Activated CD4-positive, alpha-beta memory T cell treated with anti-CD3 and anti-CD28 coated beads for 36 hours (primary cell): ENCODE measurements at regions not wholly inside any gene's neighbourhood (a gene's known extent, or its start where the extent isn't known, plus 50 kb on each side); places are given as distances from the start of the nearest gene placed in this dataset.

Experiments used
- CTCF ChIA-PET: fragments of 350-600 bp; sonication (Branson Sonifier 250); formaldehyde crosslinking; loops from one replicate; lab custom pipeline; 2021; ENCODE audit warnings: antibody characterized with exemption, inconsistent platforms; lab: Charles Lee
- POLR2A ChIA-PET: fragments of 350-600 bp; sonication (Branson Sonifier 250); formaldehyde crosslinking; loops from one replicate; lab custom pipeline; 2021; ENCODE audit warnings: antibody characterized with exemption; lab: Charles Lee
- DNase-seq: peaks from one replicate; pipeline ENCODE4 v3.0.0-alpha.2; 2020
- H3K27ac Mint-ChIP-seq: one replicate; pipeline ENCODE4 v1.8.0; 2021; ENCODE audit warnings: mixed read lengths
- H3K27me3 Mint-ChIP-seq: one replicate; pipeline ENCODE4 v1.8.0; 2021; ENCODE audit warnings: mixed read lengths
- H3K36me3 Mint-ChIP-seq: one replicate; pipeline ENCODE4 v1.8.0; 2021; ENCODE audit warnings: mixed read lengths
- H3K4me1 Mint-ChIP-seq: one replicate; pipeline ENCODE4 v1.8.0; 2021; ENCODE audit warnings: low read depth, mixed read lengths
- H3K4me3 Mint-ChIP-seq: one replicate; pipeline ENCODE4 v1.8.0; 2021; ENCODE audit warnings: mild to moderate bottlenecking, mixed read lengths
- H3K9me3 Mint-ChIP-seq: one replicate; pipeline ENCODE4 v1.8.0; 2021; ENCODE audit warnings: mixed read lengths
- intact Hi-C: fragments of 100-400 bp; cut with micrococcal nuclease; formaldehyde crosslinking; loops from one replicate; pipeline ENCODE4 v1.15.1; 2023

GRCh38 chr5:3131161-3131560, 379.7 kb upstream of the IRX2 start:
- Mint-ChIP-seq H3K27me3 (no peaks in the 10 kb centered on the region), H3K36me3 (no peaks in the 10 kb centered on the region), H3K27ac (no peak overlapping the region), H3K4me3 (no peak overlapping the region), H3K4me1 (no peaks in the 10 kb centered on the region), H3K9me3 (peaks cover 3% of the 10 kb centered on the region)
- no peak for DNase-seq
- POLR2A ChIA-PET, result no interaction called here
- CTCF ChIA-PET, result no interaction called here
- intact Hi-C loops, result no loop called here

GRCh38 chr5:3129252-3129651, 377.8 kb upstream of the IRX2 start:
- CTCF ChIA-PET, result no interaction called here
- intact Hi-C loops, result no loop called here
- Mint-ChIP-seq H3K27me3 (no peaks in the 10 kb centered on the region), H3K27ac (no peak overlapping the region), H3K36me3 (no peaks in the 10 kb centered on the region), H3K4me1 (no peaks in the 10 kb centered on the region), H3K4me3 (no peak overlapping the region), H3K9me3 (peaks cover 3% of the 10 kb centered on the region)
- no peak for DNase-seq
- POLR2A ChIA-PET, result no interaction called here

GRCh38 chr5:3127423-3127911, 376.0 kb upstream of the IRX2 start:
- no peak overlapping the region for H3K27ac Mint-ChIP-seq
- H3K4me3 Mint-ChIP-seq, result no peak overlapping the region
- H3K27me3 Mint-ChIP-seq, result no peaks in the 10 kb centered on the region
- H3K9me3 Mint-ChIP-seq, result peaks cover 3% of the 10 kb centered on the region
- CTCF ChIA-PET, result no interaction called here
- POLR2A ChIA-PET, result no interaction called here
- no peaks in the 10 kb centered on the region for H3K4me1 Mint-ChIP-seq
- no peaks in the 10 kb centered on the region for H3K36me3 Mint-ChIP-seq
- intact Hi-C loops, result no loop called here
- DNase-seq, result no peak

GRCh38 chr5:3126639-3127038, 375.2 kb upstream of the IRX2 start:
- ChIA-PET CTCF (no interaction called here), POLR2A (no interaction called here)
- no peak overlapping the region for H3K27ac Mint-ChIP-seq
- H3K9me3 Mint-ChIP-seq, result peaks cover 3% of the 10 kb centered on the region
- H3K4me3 Mint-ChIP-seq, result no peak overlapping the region
- H3K4me1 Mint-ChIP-seq, result no peaks in the 10 kb centered on the region
- peaks cover 1% of the 10 kb centered on the region for H3K27me3 Mint-ChIP-seq
- intact Hi-C loops, result no loop called here
- no peak for DNase-seq
- no peaks in the 10 kb centered on the region for H3K36me3 Mint-ChIP-seq

- H3K27ac Mint-ChIP-seq, result no peak overlapping the region
- no peak for DNase-seq
- H3K36me3 Mint-ChIP-seq, result no peaks in the 10 kb centered on the region
- H3K4me1 Mint-ChIP-seq, result no peaks in the 10 kb centered on the region
- no peaks in the 10 kb centered on the region for H3K9me3 Mint-ChIP-seq
- ChIA-PET CTCF (no interaction called here), POLR2A (no interaction called here)
- intact Hi-C loops, result no loop called here
- peaks cover 6% of the 10 kb centered on the region for H3K27me3 Mint-ChIP-seq
- no peak overlapping the region for H3K4me3 Mint-ChIP-seq
Observed at GRCh38 chr5:3124410-3124809, 372.9 kb upstream of the IRX2 start.

- no peak overlapping the region for H3K4me3 Mint-ChIP-seq
- H3K36me3 Mint-ChIP-seq, result no peaks in the 10 kb centered on the region
- POLR2A ChIA-PET, result no interaction called here
- intact Hi-C loops, result no loop called here
- H3K9me3 Mint-ChIP-seq, result no peaks in the 10 kb centered on the region
- H3K27ac Mint-ChIP-seq, result no peak overlapping the region
- no peaks in the 10 kb centered on the region for H3K4me1 Mint-ChIP-seq
- no peak for DNase-seq
- CTCF ChIA-PET, result no interaction called here
- peaks cover 8% of the 10 kb centered on the region for H3K27me3 Mint-ChIP-seq
Observed at GRCh38 chr5:3123763-3124157, 372.3 kb upstream of the IRX2 start.

- ChIA-PET CTCF (no interaction called here), POLR2A (no interaction called here)
- Mint-ChIP-seq H3K9me3 (no peaks in the 10 kb centered on the region), H3K27me3 (peaks cover 13% of the 10 kb centered on the region), H3K4me3 (no peak overlapping the region), H3K27ac (no peak overlapping the region), H3K36me3 (no peaks in the 10 kb centered on the region), H3K4me1 (no peaks in the 10 kb centered on the region)
- intact Hi-C loops, result no loop called here
- no peak for DNase-seq
Observed at GRCh38 chr5:3122985-3123762, 371.7 kb upstream of the IRX2 start.

- Mint-ChIP-seq H3K4me3 (no peak overlapping the region), H3K4me1 (no peaks in the 10 kb centered on the region), H3K27me3 (peaks cover 19% of the 10 kb centered on the region), H3K9me3 (no peaks in the 10 kb centered on the region), H3K36me3 (no peaks in the 10 kb centered on the region), H3K27ac (no peak overlapping the region)
- CTCF ChIA-PET, result no interaction called here
- DNase-seq, result no peak
- intact Hi-C loops, result no loop called here
- POLR2A ChIA-PET, result no interaction called here
Observed at GRCh38 chr5:3122216-3122615, 370.7 kb upstream of the IRX2 start.

GRCh38 chr5:3121813-3122212, 370.3 kb upstream of the IRX2 start:
- ChIA-PET POLR2A (no interaction called here), CTCF (no interaction called here)
- no peaks in the 10 kb centered on the region for H3K36me3 Mint-ChIP-seq
- H3K27ac Mint-ChIP-seq, result no peak overlapping the region
- H3K4me3 Mint-ChIP-seq, result no peak overlapping the region
- DNase-seq, result no peak
- H3K4me1 Mint-ChIP-seq, result no peaks in the 10 kb centered on the region
- intact Hi-C loops, result no loop called here
- H3K9me3 Mint-ChIP-seq, result no peaks in the 10 kb centered on the region
- H3K27me3 Mint-ChIP-seq, result peaks cover 22% of the 10 kb centered on the region

GRCh38 chr5:3120028-3120427, 368.6 kb upstream of the IRX2 start:
- Mint-ChIP-seq H3K27ac (no peak overlapping the region), H3K9me3 (no peaks in the 10 kb centered on the region), H3K36me3 (no peaks in the 10 kb centered on the region), H3K27me3 (peaks cover 22% of the 10 kb centered on the region), H3K4me1 (no peaks in the 10 kb centered on the region), H3K4me3 (no peak overlapping the region)
- POLR2A ChIA-PET, result no interaction called here
- intact Hi-C loops, result no loop called here
- DNase-seq, result no peak
- CTCF ChIA-PET, result no interaction called here

GRCh38 chr5:3119435-3119834, 368.0 kb upstream of the IRX2 start:
- H3K9me3 Mint-ChIP-seq, result no peaks in the 10 kb centered on the region
- intact Hi-C loops, result no loop called here
- no peaks in the 10 kb centered on the region for H3K4me1 Mint-ChIP-seq
- H3K36me3 Mint-ChIP-seq, result no peaks in the 10 kb centered on the region
- ChIA-PET POLR2A (no interaction called here), CTCF (no interaction called here)
- H3K27ac Mint-ChIP-seq, result no peak overlapping the region
- H3K27me3 Mint-ChIP-seq, result peaks cover 23% of the 10 kb centered on the region
- DNase-seq, result no peak
- no peak overlapping the region for H3K4me3 Mint-ChIP-seq

GRCh38 chr5:3118340-3118739, 366.9 kb upstream of the IRX2 start:
- H3K4me1 Mint-ChIP-seq, result no peaks in the 10 kb centered on the region
- ChIA-PET POLR2A (no interaction called here), CTCF (no interaction called here)
- intact Hi-C loops, result no loop called here
- peaks cover 23% of the 10 kb centered on the region for H3K27me3 Mint-ChIP-seq
- H3K36me3 Mint-ChIP-seq, result no peaks in the 10 kb centered on the region
- no peak overlapping the region for H3K4me3 Mint-ChIP-seq
- no peaks in the 10 kb centered on the region for H3K9me3 Mint-ChIP-seq
- H3K27ac Mint-ChIP-seq, result no peak overlapping the region
- DNase-seq, result no peak

- intact Hi-C loops, result no loop called here
- Mint-ChIP-seq H3K27ac (no peak overlapping the region), H3K9me3 (no peaks in the 10 kb centered on the region), H3K4me3 (no peak overlapping the region), H3K36me3 (no peaks in the 10 kb centered on the region), H3K27me3 (peaks cover 20% of the 10 kb centered on the region), H3K4me1 (no peaks in the 10 kb centered on the region)
- ChIA-PET POLR2A (no interaction called here), CTCF (no interaction called here)
- DNase-seq, result no peak
Observed at GRCh38 chr5:3116366-3116765, 364.9 kb upstream of the IRX2 start.
